H1 (cell line): ENCODE measurements at regions not wholly inside any gene's neighbourhood (a gene's known extent, or its start where the extent isn't known, plus 50 kb on each side); places are given as distances from the start of the nearest gene placed in this dataset.

ENCODE experiments used
- CTCF ChIA-PET: fragments of 300-600 bp; sonication (Branson Sonifier 250); formaldehyde crosslinking; loops from one replicate; lab custom pipeline; 2021; ENCODE audit not compliant: partially characterized antibody; lab: Charles Lee
- POLR2A ChIA-PET: fragments of 300-600 bp; sonication (Branson Sonifier 250); formaldehyde crosslinking; loops from one replicate; lab custom pipeline; 2021; ENCODE audit warnings: inconsistent platforms; ENCODE audit not compliant: partially characterized antibody; lab: Charles Lee
- DNase-seq, 2 experiments: peaks; one replicate each; pipeline versions ENCODE4 v3.0.0 to v3.0.0-alpha.2; 2010 to 2022; ENCODE audit warnings: low spot score in 2 of 2, low read depth in 1 of 2, mixed read lengths in 1 of 2
- FAIRE-seq: peaks from 2 replicates; lab custom pipeline; 2011; peaks lifted over from hg19 to GRCh38; lab: Jason Lieb, UNC
- H2AFZ ChIP-seq: 2 replicates; pipeline ENCODE4 v1.8.1; 2012; ENCODE audit warnings: low read length, inconsistent platforms
- H2AK5ac ChIP-seq: 2 replicates; pipeline ENCODE4 v1.6.1; 2013; ENCODE audit warnings: low read depth, low read length
- H2BK120ac ChIP-seq: replicated peaks from 2 replicates; pipeline ENCODE3; 2013; ENCODE audit warnings: low read depth, low read length, inconsistent platforms
- H2BK12ac ChIP-seq: 2 replicates; pipeline ENCODE4 v1.6.1; 2013; ENCODE audit warnings: low read depth, low read length
- H2BK15ac ChIP-seq: 2 replicates; pipeline ENCODE4 v1.6.1; 2013; ENCODE audit warnings: low read length
- H2BK20ac ChIP-seq: 2 replicates; pipeline ENCODE4 v1.6.1; 2013; ENCODE audit warnings: low read length
- H2BK5ac ChIP-seq: 2 replicates; pipeline ENCODE4 v1.6.1; 2013; ENCODE audit warnings: low read depth, low read length
- H3K14ac ChIP-seq: 2 replicates; pipeline ENCODE4 v1.6.1; 2013; ENCODE audit warnings: inconsistent platforms; ENCODE audit not compliant: insufficient read length
- H3K18ac ChIP-seq: 2 replicates; pipeline ENCODE4 v1.6.1; 2013; ENCODE audit warnings: low read length; ENCODE audit errors: extremely low read depth
- H3K23ac ChIP-seq: 2 replicates; pipeline ENCODE4 v1.6.1; 2013; ENCODE audit warnings: inconsistent platforms; ENCODE audit not compliant: insufficient read length
- H3K23me2 ChIP-seq: 2 replicates; pipeline ENCODE4 v1.6.1; 2013; ENCODE audit warnings: low read depth, low read length
- H3K27ac ChIP-seq: 2 replicates; pipeline ENCODE4 v1.6.1; 2011; ENCODE audit warnings: low read depth, low read length, inconsistent platforms
- H3K27me3 ChIP-seq, 4 experiments: replicated peaks in 1 of 4; 1 replicate in 1 of 4; 2 replicates in 3 of 4; pipeline versions ENCODE4 v1.6.1 to v1.8.1; 2011 to 2013; ENCODE audit warnings: low read length in 3 of 4, mild to moderate bottlenecking in 3 of 4, inconsistent platforms in 2 of 4, mixed read lengths in 2 of 4, moderate library complexity in 1 of 4; ENCODE audit not compliant: control insufficient read depth in 3 of 4, insufficient read depth in 3 of 4; ENCODE audit errors: extremely low read depth in 1 of 4
- H3K36me3 ChIP-seq, 4 experiments: 2 replicates each; pipeline versions ENCODE4 v1.6.1 to v1.8.1; 2011 to 2013; ENCODE audit warnings: mild to moderate bottlenecking in 4 of 4, low read length in 3 of 4, moderate library complexity in 2 of 4, control low read depth in 1 of 4, inconsistent platforms in 1 of 4; ENCODE audit not compliant: insufficient read depth in 4 of 4, control insufficient read depth in 2 of 4
- H3K4ac ChIP-seq: replicated peaks from 2 replicates; pipeline ENCODE3; 2013; ENCODE audit warnings: low read length, low read depth, mixed read lengths, inconsistent platforms; ENCODE audit not compliant: insufficient read length
- H3K4me1 ChIP-seq, 4 experiments: replicated peaks in 1 of 4; 1 replicate in 1 of 4; 2 replicates in 3 of 4; pipeline versions ENCODE4 v1.6.1 to v1.8.1; 2011 to 2013; ENCODE audit warnings: low read length in 3 of 4, inconsistent platforms in 2 of 4, mixed read lengths in 1 of 4; ENCODE audit not compliant: insufficient read depth in 4 of 4, control insufficient read depth in 3 of 4
- H3K4me2 ChIP-seq, 2 experiments: 2 replicates each; pipeline versions ENCODE4 v1.6.1 to v1.8.1; 2011 to 2013; ENCODE audit warnings: low read depth in 2 of 2, low read length in 2 of 2, control low read depth in 1 of 2, inconsistent platforms in 1 of 2, mild to moderate bottlenecking in 1 of 2; ENCODE audit not compliant: insufficient read depth in 1 of 2
- H3K4me3 ChIP-seq, 4 experiments: fragments of 200-600, 300-600 bp in 1 of 4; sonication (generic), shearing (Covaris generic), sonication (Bioruptor Twin) in 1 of 4; 2 replicates each; pipeline versions ENCODE4 v1.5.1 to v1.8.1; 2011 to 2016; ENCODE audit warnings: low read length in 4 of 4, low read depth in 3 of 4, control low read depth in 2 of 4, inconsistent platforms in 2 of 4, mild to moderate bottlenecking in 2 of 4, mixed read lengths in 1 of 4, moderate library complexity in 1 of 4; ENCODE audit not compliant: insufficient read depth in 2 of 4; ENCODE audit errors: extremely low read depth in 1 of 4
- H3K56ac ChIP-seq: replicated peaks from 2 replicates; pipeline ENCODE3; 2013; ENCODE audit warnings: low read depth, mild to moderate bottlenecking, mixed read lengths, low read length, inconsistent platforms; ENCODE audit not compliant: insufficient read length
- H3K79me1 ChIP-seq: 2 replicates; pipeline ENCODE4 v1.6.1; 2013; ENCODE audit warnings: low read depth, low read length, control low read depth
- H3K79me2 ChIP-seq, 2 experiments: 2 replicates each; pipeline versions ENCODE4 v1.6.1 to v1.8.1; 2012 to 2013; ENCODE audit warnings: low read length in 2 of 2, mild to moderate bottlenecking in 2 of 2, inconsistent platforms in 1 of 2; ENCODE audit not compliant: insufficient read depth in 2 of 2, control insufficient read depth in 1 of 2
- H3K9ac ChIP-seq, 4 experiments: replicated peaks in 1 of 4; 1 replicate in 1 of 4; 2 replicates in 3 of 4; pipeline versions ENCODE4 v1.6.1 to v1.8.1; 2011 to 2013; ENCODE audit warnings: low read depth in 3 of 4, low read length in 3 of 4, control low read depth in 2 of 4, mild to moderate bottlenecking in 2 of 4, moderate library complexity in 2 of 4, inconsistent platforms in 1 of 4; ENCODE audit errors: extremely low read depth in 1 of 4
- H3K9me3 ChIP-seq, 2 experiments: 2 replicates each; pipeline versions ENCODE4 v1.6.1 to v1.8.1; 2012 to 2013; ENCODE audit warnings: mild to moderate bottlenecking in 2 of 2, moderate library complexity in 2 of 2, control low read depth in 1 of 2, inconsistent platforms in 1 of 2, low read depth in 1 of 2, low read length in 1 of 2, mixed read lengths in 1 of 2; ENCODE audit not compliant: insufficient read depth in 2 of 2
- H4K20me1 ChIP-seq, 2 experiments: replicated peaks in 1 of 2; 2 replicates each; pipeline versions ENCODE3 to v1.8.1; 2011 to 2013; ENCODE audit warnings: inconsistent platforms in 2 of 2, low read length in 2 of 2, mild to moderate bottlenecking in 1 of 2; ENCODE audit not compliant: insufficient read depth in 2 of 2, control insufficient read depth in 1 of 2
- H4K5ac ChIP-seq: 2 replicates; pipeline ENCODE4 v1.6.1; 2013; ENCODE audit warnings: low read length, low read depth, mixed read lengths, inconsistent platforms; ENCODE audit not compliant: insufficient read length
- H4K8ac ChIP-seq: 2 replicates; pipeline ENCODE4 v1.8.0; 2013; ENCODE audit warnings: mild to moderate bottlenecking, moderate library complexity, low read length, inconsistent platforms; ENCODE audit not compliant: insufficient read depth; ENCODE audit errors: extremely low read depth
- H4K91ac ChIP-seq: replicated peaks from 2 replicates; pipeline ENCODE3; 2013; ENCODE audit warnings: low read length, mixed read lengths, inconsistent platforms; ENCODE audit not compliant: insufficient read length
- CHD1 ChIP-seq: IDR thresholded peaks from 2 replicates; pipeline ENCODE4 v1.6.1; 2012; ENCODE audit warnings: low read depth, low read length, improper control_type of control experiment
- EP300 ChIP-seq, 2 experiments: IDR thresholded peaks; 1 replicate in 1 of 2; 2 replicates in 1 of 2; pipeline ENCODE4 v1.6.1; 2011 to 2012; ENCODE audit warnings: low read depth in 2 of 2, low read length in 2 of 2, mild to moderate bottlenecking in 2 of 2, borderline replicate concordance in 1 of 2, inconsistent platforms in 1 of 2, moderate library complexity in 1 of 2
- KDM1A ChIP-seq: fragments of 200-600, 300-600 bp; sonication (generic); IDR thresholded peaks from 2 replicates; pipeline ENCODE4 v1.7.1; 2016; ENCODE audit warnings: mild to moderate bottlenecking, low read length, borderline replicate concordance
- PHF8 ChIP-seq: fragments of 200-600 bp; sonication (generic); conservative IDR thresholded peaks from 2 replicates; pipeline ENCODE4 v1.7.1; 2012; ENCODE audit warnings: low read depth, mild to moderate bottlenecking, inconsistent platforms, low read length, moderate library complexity
- RAD21 ChIP-seq, 2 experiments: IDR thresholded peaks in 1 of 2; conservative IDR thresholded peaks in 1 of 2; 2 replicates each; pipeline ENCODE4 v1.6.1; 2011; ENCODE audit warnings: low read depth in 2 of 2, low read length in 2 of 2, improper control_type of control experiment in 1 of 2, inconsistent platforms in 1 of 2, mild to moderate bottlenecking in 1 of 2, moderate library complexity in 1 of 2
- RFX5 ChIP-seq: IDR thresholded peaks from 2 replicates; pipeline ENCODE4 v1.6.1; 2011; ENCODE audit warnings: low read depth, low read length, improper control_type of control experiment, borderline replicate concordance
- SIRT6 ChIP-seq: IDR thresholded peaks from one replicate; pipeline ENCODE4 v1.7.1; 2012; ENCODE audit warnings: low read length, inconsistent platforms
- SP1 ChIP-seq: IDR thresholded peaks from 2 replicates; pipeline ENCODE4 v1.6.1; 2011; ENCODE audit warnings: low read depth, low read length
- SP4 ChIP-seq: IDR thresholded peaks from 2 replicates; pipeline ENCODE4 v1.6.1; 2012; ENCODE audit warnings: low read length, inconsistent platforms
- TAF1 ChIP-seq: IDR thresholded peaks from 2 replicates; pipeline ENCODE4 v1.6.1; 2011; ENCODE audit warnings: mild to moderate bottlenecking, low read depth, low read length
- TBP ChIP-seq: IDR thresholded peaks from 2 replicates; pipeline ENCODE4 v1.6.1; 2011; ENCODE audit warnings: low read depth, low read length, improper control_type of control experiment
- TCF12 ChIP-seq: IDR thresholded peaks from 2 replicates; pipeline ENCODE4 v1.6.1; 2011; ENCODE audit warnings: low read depth, mild to moderate bottlenecking, low read length
- WGBS, 2 experiments: shearing (Covaris generic) in 1 of 2; methylation state at CpG; one replicate each; pipeline versions ENCODE4 v1.1.6 to v1.1.7; 2013 to 2015; ENCODE audit warnings: low lambda C conversion rate in 2 of 2, mixed read lengths in 2 of 2, inconsistent platforms in 1 of 2, low coverage in 1 of 2, missing lambda C conversion rate in 1 of 2; ENCODE audit not compliant: insufficient replicate concordance in 2 of 2, insufficient coverage in 1 of 2, insufficient read length in 1 of 2; ENCODE audit errors: extremely low coverage in 1 of 2, missing lambda C conversion rate in 1 of 2; 5-methylcytosine and 5-hydroxymethylcytosine counted together
- TF ChIP-seq, protein P1 (sequence below), 3 experiments: IDR thresholded peaks; 1 replicate in 2 of 3; 2 replicates in 1 of 3; pipeline versions ENCODE4 v1.5.1 to v1.6.1; 2011; ENCODE audit warnings: low read length in 3 of 3, mild to moderate bottlenecking in 3 of 3, inconsistent platforms in 2 of 3, low read depth in 1 of 3, moderate library complexity in 1 of 3; ENCODE audit not compliant: insufficient read depth in 1 of 3; ENCODE audit errors: control extremely low read depth in 1 of 3

DNA sequence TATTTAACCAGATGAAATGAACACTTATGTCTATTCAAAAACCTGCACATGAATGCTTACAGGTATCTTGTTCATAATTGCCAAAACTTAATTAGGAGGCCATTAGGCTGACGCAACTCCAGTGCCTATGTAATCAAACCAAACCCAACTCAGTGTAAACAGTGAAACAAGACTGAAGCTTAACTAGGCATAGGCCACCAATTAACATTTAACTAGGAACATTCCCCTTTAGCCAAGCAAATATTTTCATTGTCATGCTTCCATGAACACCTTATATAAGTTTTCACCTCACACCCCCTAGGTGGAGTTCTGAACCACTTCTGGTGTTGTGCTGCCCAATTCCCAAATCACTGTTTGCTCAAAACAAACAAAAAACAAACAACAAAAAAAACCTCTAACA is 686.0 kb downstream of the STPG2 start:
- no peak overlapping the region for H2AK5ac ChIP-seq
- no peak overlapping the region for H2BK5ac ChIP-seq
- no peak overlapping the region for H3K9ac ChIP-seq
- no peaks in the 10 kb centered on the region for H3K23me2 ChIP-seq
- H2BK20ac ChIP-seq, result no peak overlapping the region
- no peaks in the 10 kb centered on the region for H3K36me3 ChIP-seq
- no peak overlapping the region for H3K23ac ChIP-seq
- H4K8ac ChIP-seq, result no peak overlapping the region
- H3K4ac ChIP-seq, result no peak overlapping the region
- DNase-seq, result no peak
- H2AFZ ChIP-seq, result no peak overlapping the region; the same call in 1 of the 2 replicates
- POLR2A ChIA-PET, result no interaction called here
- no peak overlapping the region for H3K27ac ChIP-seq
- no peak for FAIRE-seq
- H3K27me3 ChIP-seq, result no peaks in the 10 kb centered on the region
- CTCF ChIA-PET, result no interaction called here
- H4K20me1 ChIP-seq, result no peaks in the 10 kb centered on the region
- H3K14ac ChIP-seq, result no peak overlapping the region
- H3K4me1 ChIP-seq, result peaks cover 0 to 2% (median 0%) of the 10 kb centered on the region in 4 experiments; a peak in 1 of 7 replicates
- no peak overlapping the region for H2BK12ac ChIP-seq
- H3K79me1 ChIP-seq, result no peaks in the 10 kb centered on the region
- no peak overlapping the region for H3K18ac ChIP-seq
- WGBS, 2 experiments, result 96% methylated on average over 1 of the region's 1 CpG; no CpG with 5 or more reads in 1 of the 2 experiments
- no peaks in the 10 kb centered on the region for H3K79me2 ChIP-seq
- H4K91ac ChIP-seq, result no peak overlapping the region
- H3K4me2 ChIP-seq, result no peak overlapping the region
- no peak overlapping the region for H3K4me3 ChIP-seq
- H3K56ac ChIP-seq, result no peak overlapping the region
- no peak overlapping the region for H4K5ac ChIP-seq
- no peak overlapping the region for H2BK15ac ChIP-seq
- peaks cover 0 to 3% of the 10 kb centered on the region in 2 experiments; a peak in 1 of 4 replicates for H3K9me3 ChIP-seq
- no peak overlapping the region for H2BK120ac ChIP-seq
- TF ChIP-seq TCF12 (no peak), SP4 (no peak), RFX5 (no peak), TAF1 (no peak), KDM1A (no peak), TBP (no peak), SIRT6 (no peak), PHF8 (no peak), EP300 (IDR thresholded peaks at IDR 0.05; ENCODE audit: borderline replicate concordance in 1 of 2, low read depth in 2 of 2, low read length in 2 of 2) (no peak), CHD1 (no peak), SP1 (no peak), RAD21 (IDR thresholded peaks at IDR 0.05 in 1 of 2, conservative IDR thresholded peaks at IDR 0.05 in 1 of 2; ENCODE audit: low read depth in 2 of 2, low read length in 2 of 2) (no peak)
- TF ChIP-seq, protein P1, sequence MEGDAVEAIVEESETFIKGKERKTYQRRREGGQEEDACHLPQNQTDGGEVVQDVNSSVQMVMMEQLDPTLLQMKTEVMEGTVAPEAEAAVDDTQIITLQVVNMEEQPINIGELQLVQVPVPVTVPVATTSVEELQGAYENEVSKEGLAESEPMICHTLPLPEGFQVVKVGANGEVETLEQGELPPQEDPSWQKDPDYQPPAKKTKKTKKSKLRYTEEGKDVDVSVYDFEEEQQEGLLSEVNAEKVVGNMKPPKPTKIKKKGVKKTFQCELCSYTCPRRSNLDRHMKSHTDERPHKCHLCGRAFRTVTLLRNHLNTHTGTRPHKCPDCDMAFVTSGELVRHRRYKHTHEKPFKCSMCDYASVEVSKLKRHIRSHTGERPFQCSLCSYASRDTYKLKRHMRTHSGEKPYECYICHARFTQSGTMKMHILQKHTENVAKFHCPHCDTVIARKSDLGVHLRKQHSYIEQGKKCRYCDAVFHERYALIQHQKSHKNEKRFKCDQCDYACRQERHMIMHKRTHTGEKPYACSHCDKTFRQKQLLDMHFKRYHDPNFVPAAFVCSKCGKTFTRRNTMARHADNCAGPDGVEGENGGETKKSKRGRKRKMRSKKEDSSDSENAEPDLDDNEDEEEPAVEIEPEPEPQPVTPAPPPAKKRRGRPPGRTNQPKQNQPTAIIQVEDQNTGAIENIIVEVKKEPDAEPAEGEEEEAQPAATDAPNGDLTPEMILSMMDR (IDR thresholded peaks at IDR 0.05; ENCODE audit: control extremely low read depth in 1 of 3, insufficient read depth in 1 of 3, low read depth in 1 of 3, low read length in 3 of 3), result no peak
